HG03378 (cell line): ENCODE measurements at regions not wholly inside any gene's neighbourhood (a gene's known extent, or its start where the extent isn't known, plus 50 kb on each side); places are given as distances from the start of the nearest gene placed in this dataset.

Source experiments
- ATAC-seq: cut with Tn5 transposase; IDR thresholded peaks from one replicate; pipeline ENCODE4 v1.9.1; 2021; ENCODE audit warnings: mild to moderate bottlenecking, moderate library complexity; ENCODE audit not compliant: unreplicated experiment

DNA sequence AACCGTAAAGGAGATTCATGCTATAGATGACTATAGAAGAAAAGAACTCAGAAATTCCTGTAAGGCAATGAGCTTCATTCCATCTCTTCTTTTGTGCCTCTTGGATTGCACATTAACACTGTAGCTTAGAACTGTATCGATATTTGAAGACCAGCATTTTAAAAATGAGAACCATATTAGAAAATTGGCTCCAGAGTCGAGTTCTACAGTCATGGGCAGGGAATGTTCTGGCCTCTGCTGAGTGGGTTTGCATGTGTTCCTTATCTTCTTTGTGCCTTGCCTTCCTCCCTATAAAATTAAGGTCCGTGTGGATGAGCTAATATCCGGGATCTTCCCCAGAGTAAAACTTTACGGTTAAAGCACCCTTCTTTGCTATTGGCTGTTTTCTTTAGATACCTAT is 77.4 kb upstream of the PLCL2 start:
- no peak for ATAC-seq

GRCh38 chr3:16808393-16809107 is 76.2 kb upstream of the PLCL2 start:
- ATAC-seq: no peak

DNA sequence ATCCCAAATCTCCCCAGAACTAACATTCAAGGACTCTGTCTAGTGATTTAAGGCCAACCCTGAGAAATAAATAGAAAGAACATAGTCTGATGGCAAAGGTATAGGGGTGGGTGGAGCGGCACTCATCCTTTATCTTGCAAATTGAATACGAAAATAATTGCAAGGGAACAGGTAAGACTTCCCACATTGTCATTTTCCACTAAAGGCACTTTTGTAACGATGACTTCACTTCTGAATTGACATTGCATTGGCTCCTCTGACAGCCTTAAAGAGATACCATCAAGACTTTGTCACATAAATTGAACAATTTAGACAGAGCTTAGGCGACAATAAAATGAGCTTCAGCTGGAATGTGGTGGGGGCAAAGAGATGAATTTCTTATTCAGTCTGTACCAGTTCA is 75.3 kb upstream of the PLCL2 start:
- no peak for ATAC-seq

GRCh38 chr3:16809993-16810392 is 74.8 kb upstream of the PLCL2 start:
- ATAC-seq: no peak

DNA sequence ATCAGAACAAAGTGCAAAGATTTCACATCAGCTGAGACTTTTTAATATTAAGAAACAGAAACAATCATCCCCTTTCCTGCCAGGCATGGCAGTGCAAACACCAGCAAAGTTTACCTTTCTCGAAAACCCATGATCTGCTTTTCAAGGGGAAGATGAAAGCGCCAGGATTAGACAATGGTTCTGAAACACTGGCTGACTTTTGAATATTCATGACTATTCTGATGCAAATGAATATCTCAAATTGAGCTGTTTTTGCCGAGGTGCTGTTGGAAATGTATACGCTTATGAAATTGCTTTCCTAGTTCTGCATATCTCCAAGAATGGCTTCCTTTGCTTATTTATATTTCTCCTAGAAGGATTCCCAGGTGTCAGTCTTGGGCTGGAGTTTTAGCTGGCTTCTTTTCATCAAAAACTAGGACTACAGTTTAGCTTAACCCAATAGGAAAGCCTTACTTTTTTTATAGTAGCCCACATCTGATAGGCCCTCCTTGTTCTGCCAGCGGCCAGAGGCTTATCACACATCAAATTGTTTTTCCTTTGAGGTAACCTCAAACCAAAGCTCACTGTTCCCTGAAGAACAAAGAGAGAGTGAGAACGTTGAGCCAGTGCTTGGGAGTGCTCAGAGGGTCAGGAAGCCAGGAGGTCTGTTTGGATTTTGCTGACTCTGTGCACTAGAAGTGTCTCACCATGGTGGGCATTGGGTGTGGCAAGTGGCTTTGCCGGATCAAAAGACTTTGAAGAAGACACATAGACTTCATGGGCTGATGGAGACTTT is 74.0 kb upstream of the PLCL2 start:
- no peak for ATAC-seq

- ATAC-seq: no peak
These were observed 72.8 kb upstream of the PLCL2 start for GRCh38 chr3:16811950-16812349.

GRCh38 chr3:16813336-16813735 is 71.4 kb upstream of the PLCL2 start:
- ATAC-seq: no peak

DNA sequence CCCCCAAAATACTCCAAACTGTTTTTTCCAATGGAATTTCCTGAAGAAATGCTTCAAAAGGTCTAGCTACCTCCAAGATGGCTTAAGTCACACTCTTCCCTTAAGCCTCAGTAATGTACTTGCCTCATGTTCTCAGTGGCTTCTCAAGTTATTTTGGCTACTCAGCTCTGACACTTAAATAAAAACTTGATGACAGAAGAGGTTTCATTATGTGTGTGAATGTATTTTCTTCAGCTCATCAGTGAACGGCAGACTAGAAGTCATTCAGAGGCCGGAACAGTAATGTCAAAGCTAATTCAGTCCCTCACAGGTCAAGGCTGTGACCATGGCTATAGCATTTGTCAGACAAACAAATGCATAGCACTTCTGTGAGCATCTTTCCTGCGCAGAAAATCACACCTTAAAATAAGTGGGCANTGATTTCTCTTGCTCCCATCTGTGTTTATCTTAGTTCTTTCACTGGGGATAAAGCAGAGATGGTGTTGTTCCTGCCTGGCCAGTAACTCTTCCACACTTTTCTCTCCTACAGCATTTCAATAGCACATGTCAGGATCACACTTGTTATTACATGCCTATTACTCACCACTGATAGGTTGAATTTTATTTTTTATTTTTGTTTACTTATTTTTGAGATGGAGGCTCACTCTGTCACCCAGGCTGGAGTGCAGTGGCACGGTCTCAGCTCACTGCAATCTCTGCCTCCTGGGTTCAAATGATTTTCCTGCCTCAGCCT is 68.5 kb upstream of the PLCL2 start:
- peak; percentile 80 for ATAC-seq

- ATAC-seq: no peak
These were observed 67.6 kb upstream of the PLCL2 start for GRCh38 chr3:16817197-16817596.

- no peak for ATAC-seq
These were observed 66.6 kb upstream of the PLCL2 start for GRCh38 chr3:16818194-16818593.

DNA sequence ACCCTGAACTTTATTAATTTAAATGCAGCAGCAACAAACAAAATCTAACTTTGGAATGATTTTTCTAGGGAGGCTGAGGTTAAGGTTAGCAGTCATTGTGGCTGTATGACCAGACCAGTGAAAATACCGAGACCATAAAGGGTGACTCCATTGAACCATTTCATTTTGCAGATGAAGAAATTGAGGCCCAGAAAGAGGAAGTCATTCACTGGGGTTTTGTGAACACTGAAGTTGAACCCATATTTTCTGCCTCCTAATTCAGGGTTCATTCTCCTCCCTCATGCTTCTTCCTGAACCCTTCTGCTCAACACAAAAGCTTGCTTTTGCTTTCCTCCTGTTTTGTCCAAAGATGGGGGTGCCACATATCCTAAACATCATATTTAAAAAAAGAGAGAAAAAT is 65.8 kb upstream of the PLCL2 start:
- no peak for ATAC-seq

GRCh38 chr3:16820485-16820884 is 64.3 kb upstream of the PLCL2 start:
- ATAC-seq: no peak

DNA sequence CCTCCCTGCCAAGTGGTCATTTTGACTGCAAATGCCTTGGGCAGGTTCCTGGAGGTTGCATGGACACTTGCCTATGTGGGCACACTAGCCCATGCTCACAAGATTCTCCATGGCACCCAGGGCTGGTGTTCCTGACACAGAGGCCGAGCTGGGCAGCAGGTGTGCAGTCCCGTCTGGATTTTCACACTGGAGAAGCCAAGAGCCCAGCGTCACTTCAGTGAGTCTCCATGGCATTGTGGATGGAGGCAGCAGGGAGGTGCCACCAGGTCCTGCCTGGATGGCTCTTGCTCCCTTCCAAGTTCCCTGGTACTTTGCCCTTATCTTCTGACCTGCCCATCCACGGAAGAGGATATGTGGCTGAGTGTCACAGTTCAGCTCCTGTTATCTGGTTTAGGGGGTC is 63.7 kb upstream of the PLCL2 start:
- ATAC-seq: no peak

GRCh38 chr3:16824081-16824696 is 60.6 kb upstream of the PLCL2 start:
- ATAC-seq: peak; percentile 80

GRCh38 chr3:16825617-16826204 is 59.0 kb upstream of the PLCL2 start:
- no peak for ATAC-seq

GRCh38 chr3:16828815-16829214 is 55.9 kb upstream of the PLCL2 start:
- peak; percentile 49 for ATAC-seq

GRCh38 chr3:16831846-16832245 is 52.9 kb upstream of the PLCL2 start:
- ATAC-seq: no peak

GRCh38 chr3:16834214-16834613 is 50.5 kb upstream of the PLCL2 start:
- no peak for ATAC-seq

- no peak for ATAC-seq
These were observed 50.0 kb upstream of the PLCL2 start for GRCh38 chr3:16834753-16835152.
